ENCODE measurements at regions not wholly inside any gene's neighbourhood (a gene's known extent, or its start where the extent isn't known, plus 50 kb on each side); places are given as distances from the start of the nearest gene placed in this dataset.

DNA sequence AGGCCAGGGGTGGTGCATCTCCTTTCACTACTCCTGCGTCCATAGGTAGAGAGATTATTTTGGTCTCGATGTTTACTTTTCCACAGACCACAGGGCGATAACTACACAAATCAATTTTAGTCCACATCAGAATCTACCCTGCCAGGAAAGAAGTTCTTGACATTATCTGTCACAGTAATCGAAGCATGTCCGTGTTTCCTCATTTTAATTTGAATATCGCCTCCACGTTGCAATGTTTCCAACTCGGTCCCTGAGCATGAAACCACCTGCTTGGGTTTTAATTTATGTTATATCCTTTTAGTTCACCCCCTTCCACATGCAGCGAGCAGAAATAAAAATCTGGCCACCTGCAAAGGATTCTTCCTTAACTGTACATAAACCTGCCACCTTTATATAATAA lies 100.1 kb upstream of the ATXN3L start:
- TF ChIP-seq, protein P1, sequence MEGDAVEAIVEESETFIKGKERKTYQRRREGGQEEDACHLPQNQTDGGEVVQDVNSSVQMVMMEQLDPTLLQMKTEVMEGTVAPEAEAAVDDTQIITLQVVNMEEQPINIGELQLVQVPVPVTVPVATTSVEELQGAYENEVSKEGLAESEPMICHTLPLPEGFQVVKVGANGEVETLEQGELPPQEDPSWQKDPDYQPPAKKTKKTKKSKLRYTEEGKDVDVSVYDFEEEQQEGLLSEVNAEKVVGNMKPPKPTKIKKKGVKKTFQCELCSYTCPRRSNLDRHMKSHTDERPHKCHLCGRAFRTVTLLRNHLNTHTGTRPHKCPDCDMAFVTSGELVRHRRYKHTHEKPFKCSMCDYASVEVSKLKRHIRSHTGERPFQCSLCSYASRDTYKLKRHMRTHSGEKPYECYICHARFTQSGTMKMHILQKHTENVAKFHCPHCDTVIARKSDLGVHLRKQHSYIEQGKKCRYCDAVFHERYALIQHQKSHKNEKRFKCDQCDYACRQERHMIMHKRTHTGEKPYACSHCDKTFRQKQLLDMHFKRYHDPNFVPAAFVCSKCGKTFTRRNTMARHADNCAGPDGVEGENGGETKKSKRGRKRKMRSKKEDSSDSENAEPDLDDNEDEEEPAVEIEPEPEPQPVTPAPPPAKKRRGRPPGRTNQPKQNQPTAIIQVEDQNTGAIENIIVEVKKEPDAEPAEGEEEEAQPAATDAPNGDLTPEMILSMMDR (IDR thresholded peaks at IDR 0.05), result no peak
- TF ChIP-seq POLR2A (IDR thresholded peaks at IDR 0.05; ENCODE audit: low read depth) (no peak), EP300 (IDR thresholded peaks at IDR 0.05) (no peak)

All from esophagus muscularis mucosa (tissue), 4 donors.